ENCODE measurements at regions not wholly inside any gene's neighbourhood (a gene's known extent, or its start where the extent isn't known, plus 50 kb on each side); places are given as distances from the start of the nearest gene placed in this dataset.
A peak's percentile ranks its signal among the peaks of the same experiment; 100 is the strongest.

DNA sequence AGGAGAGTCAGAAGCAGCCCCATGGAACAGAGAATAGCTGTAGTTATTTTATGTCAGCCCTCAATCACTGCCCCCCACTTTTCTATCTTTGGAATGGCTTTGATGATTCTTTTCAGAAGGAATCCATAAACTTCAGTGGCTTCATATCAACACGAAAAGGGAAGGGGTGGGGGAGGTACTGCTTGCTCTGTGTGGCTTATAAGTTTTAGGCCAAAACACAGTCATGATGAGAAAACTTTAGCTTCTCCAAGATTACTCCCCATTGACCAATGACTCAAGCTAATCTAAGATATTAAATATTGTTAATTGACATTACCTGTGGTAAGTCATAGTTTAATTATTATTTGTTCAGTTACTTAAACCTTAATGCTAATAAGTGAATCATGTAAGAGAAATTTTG lies 669.6 kb upstream of the FAM241A start:
- intact Hi-C loops (cut with DNase I): loop anchor here in 4 of 10 donors (5.0 to 10.0 kb wide), 2 partner anchors 841 to 843 kb away; no protein-coding TSS in a partner anchor
- no peak for DNase-seq
- WGBS, 2 donors: 25 to 49% methylated on average over 1 of the region's 1 CpG

DNA sequence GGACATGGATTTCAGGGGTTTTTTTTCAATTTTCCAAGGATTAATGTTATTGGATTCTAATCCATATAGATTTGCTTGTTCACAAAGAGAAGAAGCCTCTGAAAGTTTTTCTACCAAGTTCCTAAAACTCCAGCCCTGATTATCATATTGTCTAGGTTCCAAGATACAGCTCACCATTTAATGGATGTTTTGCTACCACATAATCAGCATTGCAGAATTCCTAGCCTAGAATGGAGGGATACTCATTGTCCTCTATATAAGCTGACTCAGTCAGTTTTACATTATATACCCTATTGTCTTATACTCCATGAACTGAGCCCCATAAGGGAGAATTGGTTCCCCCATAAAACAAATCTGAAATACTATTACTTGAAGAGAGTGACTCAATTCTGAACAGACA lies 664.7 kb upstream of the FAM241A start:
- intact Hi-C loops (cut with DNase I): no loop called here
- no peak for ATAC-seq
- Histone ChIP-seq H3K27ac (no peak overlapping the region), H3K36me3 (no peaks in the 10 kb centered on the region), H3K4me3 (no peak overlapping the region), H3K9me3 (peaks cover 0 to 2% (median 0%) of the 10 kb centered on the region in 11 donors), H3K27me3 (no peaks in the 10 kb centered on the region), H3K4me1 (no peaks in the 10 kb centered on the region)
- DNase-seq: no peak
- TF ChIP-seq, protein P1, sequence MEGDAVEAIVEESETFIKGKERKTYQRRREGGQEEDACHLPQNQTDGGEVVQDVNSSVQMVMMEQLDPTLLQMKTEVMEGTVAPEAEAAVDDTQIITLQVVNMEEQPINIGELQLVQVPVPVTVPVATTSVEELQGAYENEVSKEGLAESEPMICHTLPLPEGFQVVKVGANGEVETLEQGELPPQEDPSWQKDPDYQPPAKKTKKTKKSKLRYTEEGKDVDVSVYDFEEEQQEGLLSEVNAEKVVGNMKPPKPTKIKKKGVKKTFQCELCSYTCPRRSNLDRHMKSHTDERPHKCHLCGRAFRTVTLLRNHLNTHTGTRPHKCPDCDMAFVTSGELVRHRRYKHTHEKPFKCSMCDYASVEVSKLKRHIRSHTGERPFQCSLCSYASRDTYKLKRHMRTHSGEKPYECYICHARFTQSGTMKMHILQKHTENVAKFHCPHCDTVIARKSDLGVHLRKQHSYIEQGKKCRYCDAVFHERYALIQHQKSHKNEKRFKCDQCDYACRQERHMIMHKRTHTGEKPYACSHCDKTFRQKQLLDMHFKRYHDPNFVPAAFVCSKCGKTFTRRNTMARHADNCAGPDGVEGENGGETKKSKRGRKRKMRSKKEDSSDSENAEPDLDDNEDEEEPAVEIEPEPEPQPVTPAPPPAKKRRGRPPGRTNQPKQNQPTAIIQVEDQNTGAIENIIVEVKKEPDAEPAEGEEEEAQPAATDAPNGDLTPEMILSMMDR (IDR thresholded peaks at IDR 0.05): no peak

More for the DNA sequence above, 669.6 kb upstream of the FAM241A start:
- Histone ChIP-seq H3K4me3 (no peak overlapping the region), H3K27ac (no peak overlapping the region), H3K27me3 (no peaks in the 10 kb centered on the region), H3K4me1 (no peaks in the 10 kb centered on the region), H3K9me3 (no peaks in the 10 kb centered on the region), H3K36me3 (no peaks in the 10 kb centered on the region)
- TF ChIP-seq, protein P1 (IDR thresholded peaks at IDR 0.05): no peak
- ATAC-seq: no peak

DNA sequence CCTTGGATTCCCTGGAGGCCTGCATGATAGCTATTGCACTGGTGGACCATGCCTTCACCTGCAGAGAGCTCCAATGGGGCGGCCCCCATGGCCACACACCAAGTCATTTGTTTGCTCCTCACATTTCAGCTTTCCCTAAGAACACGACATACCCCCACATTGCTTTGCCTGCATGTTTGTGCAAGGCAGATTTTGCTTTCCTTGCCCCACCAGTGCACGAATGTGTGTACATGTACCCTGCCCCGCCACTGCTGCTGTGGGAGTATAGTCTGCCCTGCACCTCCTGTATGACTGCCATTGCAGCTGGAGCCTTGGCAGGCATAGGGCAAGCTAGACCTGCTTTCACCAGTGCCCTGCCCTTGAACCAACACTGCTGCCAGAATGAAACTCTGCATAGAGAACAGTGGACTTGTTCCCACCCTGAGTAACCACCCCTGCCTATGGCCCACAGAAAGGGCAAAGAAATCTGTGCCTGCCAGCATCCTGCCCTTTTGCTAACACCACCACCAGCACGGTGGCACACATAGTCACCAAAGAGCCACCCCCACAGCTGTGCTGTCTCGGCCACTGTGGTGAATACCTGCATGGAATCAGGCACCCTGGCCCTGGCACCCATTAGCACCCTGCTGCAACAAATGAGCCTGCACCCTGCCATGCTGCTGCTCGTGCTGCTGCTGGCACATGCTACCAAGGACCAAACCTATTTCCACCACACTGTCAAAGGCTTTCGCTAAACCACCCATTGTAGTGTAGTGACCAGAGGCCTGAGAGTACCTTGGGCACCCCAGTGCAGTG lies 661.7 kb upstream of the FAM241A start:
- no peaks in the 10 kb centered on the region for H3K36me3 ChIP-seq
- no peaks in the 10 kb centered on the region for H3K4me1 ChIP-seq
- WGBS, 2 donors: 77 to 82% methylated on average over 8 of the region's 8 CpGs
- TF ChIP-seq, protein P1 (IDR thresholded peaks at IDR 0.05): no peak
- peaks cover 0 to 9% (median 0%) of the 10 kb centered on the region in 11 donors for H3K9me3 ChIP-seq
- intact Hi-C loops (cut with DNase I): no loop called here
- no peaks in the 10 kb centered on the region for H3K27me3 ChIP-seq
- no peak for DNase-seq
- H3K27ac ChIP-seq: no peak overlapping the region
- ATAC-seq: peak in 1 of 8 donors; percentile 47
- H3K4me3 ChIP-seq: no peak overlapping the region

DNA sequence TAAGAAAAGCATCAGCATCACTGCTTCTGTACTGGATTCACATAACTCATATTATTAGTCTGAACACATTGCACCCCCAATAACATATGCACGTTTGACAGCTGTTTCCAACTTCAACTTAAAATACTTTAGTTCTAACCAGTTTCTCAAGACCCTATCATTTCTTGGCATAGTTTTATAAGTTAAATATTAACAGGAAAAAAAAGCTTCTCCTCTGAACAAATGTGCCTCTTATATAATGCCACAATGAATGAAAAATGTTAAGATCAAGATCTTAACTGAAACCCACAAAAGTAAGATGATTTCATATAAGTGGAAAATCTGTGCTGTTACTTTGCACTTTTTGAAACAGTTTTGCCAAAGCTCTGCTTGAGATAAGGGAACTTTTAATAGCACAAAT lies 652.8 kb upstream of the FAM241A start:
- DNase-seq: no peak
- TF ChIP-seq, protein P1 (IDR thresholded peaks at IDR 0.05): no peak
- Histone ChIP-seq H3K27ac (no peak overlapping the region), H3K36me3 (no peaks in the 10 kb centered on the region), H3K4me3 (no peak overlapping the region), H3K27me3 (no peaks in the 10 kb centered on the region), H3K9me3 (peaks cover 0 to 6% (median 0%) of the 10 kb centered on the region in 11 donors), H3K4me1 (no peaks in the 10 kb centered on the region)
- WGBS, 2 donors: 25 to 36% methylated on average over 1 of the region's 1 CpG
- ATAC-seq: no peak
- intact Hi-C loops (cut with DNase I): no loop called here
